Glomerular visceral epithelial cell (primary cell): ENCODE measurements at regions not wholly inside any gene's neighbourhood (a gene's known extent, or its start where the extent isn't known, plus 50 kb on each side); places are given as distances from the start of the nearest gene placed in this dataset.
"Not testable (repeated sequence)": the region's sequence is repeated elsewhere in the genome, so short reads cannot be mapped to it uniquely, and the experiment has no call there.

Source experiments
- DNase-seq: peaks from one replicate; pipeline ENCODE4 v3.0.0-alpha.2; 2016; ENCODE audit errors: extremely low spot score

GRCh38 chr1:206359377-206359776 lies 110.9 kb upstream of the IKBKE start:
- not testable (repeated sequence) for DNase-seq

- DNase-seq = not testable (repeated sequence)
Measured at GRCh38 chr1:206361978-206362543, 108.2 kb upstream of the IKBKE start.

- not testable (repeated sequence) for DNase-seq
Measured at GRCh38 chr1:206362994-206363393, 107.3 kb upstream of the IKBKE start.

GRCh38 chr1:206365271-206365670 lies 105.0 kb upstream of the IKBKE start:
- DNase-seq = peak; percentile 4

- DNase-seq = not testable (repeated sequence)
Measured at GRCh38 chr1:206366131-206366530, 104.1 kb upstream of the IKBKE start.

- DNase-seq = not testable (repeated sequence)
Measured at GRCh38 chr1:206366772-206367171, 103.5 kb upstream of the IKBKE start.

- DNase-seq = not testable (repeated sequence)
Measured at GRCh38 chr1:206367955-206368622, 102.2 kb upstream of the IKBKE start.

GRCh38 chr1:206374725-206375124 lies 95.6 kb upstream of the IKBKE start:
- DNase-seq = not testable (repeated sequence)

GRCh38 chr1:206375552-206375951 lies 94.7 kb upstream of the IKBKE start:
- peak; percentile 7 for DNase-seq

- not testable (repeated sequence) for DNase-seq
Measured at GRCh38 chr1:206378506-206378905, 91.8 kb upstream of the IKBKE start.

GRCh38 chr1:206379245-206379644 lies 91.0 kb upstream of the IKBKE start:
- not testable (repeated sequence) for DNase-seq

- not testable (repeated sequence) for DNase-seq
Measured at GRCh38 chr1:206380163-206380790, 90.0 kb upstream of the IKBKE start.

GRCh38 chr1:206380791-206381610 lies 89.3 kb upstream of the IKBKE start:
- not testable (repeated sequence) for DNase-seq

- peak; percentile 68 for DNase-seq
Measured at GRCh38 chr1:206384029-206384807, 86.1 kb upstream of the IKBKE start.

- not testable (repeated sequence) for DNase-seq
Measured at GRCh38 chr1:206384891-206385290, 85.4 kb upstream of the IKBKE start.

GRCh38 chr1:206387631-206388030 lies 82.6 kb upstream of the IKBKE start:
- not testable (repeated sequence) for DNase-seq

GRCh38 chr1:206391903-206392302 lies 78.4 kb upstream of the IKBKE start:
- not testable (repeated sequence) for DNase-seq

GRCh38 chr1:206397501-206397900 lies 72.8 kb upstream of the IKBKE start:
- DNase-seq = not testable (repeated sequence)

- not testable (repeated sequence) for DNase-seq
Measured at GRCh38 chr1:206398261-206398660, 72.0 kb upstream of the IKBKE start.

- not testable (repeated sequence) for DNase-seq
Measured at GRCh38 chr1:206403612-206404307, 66.5 kb upstream of the IKBKE start.
